GM12878 (cell line): ENCODE measurements at regions not wholly inside any gene's neighbourhood (a gene's known extent, or its start where the extent isn't known, plus 50 kb on each side); places are given as distances from the start of the nearest gene placed in this dataset.

ENCODE experiments used
- CTCF ChIP-seq, 3 experiments: IDR thresholded peaks in 2 of 3; conservative IDR thresholded peaks in 1 of 3; 2 replicates each; pipeline ENCODE4 v1.5.1; 2011; ENCODE audit warnings: low read depth in 3 of 3, low read length in 3 of 3, mild to moderate bottlenecking in 3 of 3, control low read depth in 2 of 3, moderate library complexity in 2 of 3, inconsistent platforms in 1 of 3, mixed read lengths in 1 of 3; ENCODE audit not compliant: control insufficient read depth in 2 of 3, insufficient read depth in 1 of 3; ENCODE audit errors: extremely low read depth in 1 of 3
- EZH2 ChIP-seq: IDR thresholded peaks from 2 replicates; pipeline ENCODE4 v1.6.1; 2012; ENCODE audit warnings: low read depth, mild to moderate bottlenecking, control low read depth, inconsistent platforms, low read length, borderline replicate concordance; ENCODE audit not compliant: control insufficient read depth
- JUND ChIP-seq: IDR thresholded peaks from 2 replicates; pipeline ENCODE4 v1.6.1; 2012; ENCODE audit warnings: low read depth, mild to moderate bottlenecking, low read length, improper control_type of control experiment, moderate library complexity
- RELA ChIP-seq: fragments of 450-650 bp; IDR thresholded peaks from 2 replicates; pipeline ENCODE4 v1.8.0; 2014; ENCODE audit warnings: borderline replicate concordance; ENCODE audit not compliant: partially characterized antibody
- YBX1 ChIP-seq: fragments of 450-650 bp; IDR thresholded peaks from 2 replicates; pipeline ENCODE4 v1.6.1; 2016; ENCODE audit warnings: antibody characterized with exemption
- ZNF24 ChIP-seq: fragments of 450-650 bp; IDR thresholded peaks from 2 replicates; pipeline ENCODE4 v1.6.1; 2017; ENCODE audit warnings: antibody characterized with exemption, mild to moderate bottlenecking

GRCh38 chr4:33724685-33725084, 2519.6 kb downstream of the ARAP2 start:
- TF ChIP-seq CTCF (IDR thresholded peaks at IDR 0.05 in 2 of 3, conservative IDR thresholded peaks at IDR 0.05 in 1 of 3; ENCODE audit: control insufficient read depth in 2 of 3, extremely low read depth in 1 of 3, insufficient read depth in 1 of 3, low read depth in 3 of 3, low read length in 3 of 3) (no peak), RELA (no peak), ZNF24 (no peak), JUND (no peak), EZH2 (no peak), YBX1 (no peak)
